ENCODE measurements at regions not wholly inside any gene's neighbourhood (a gene's known extent, or its start where the extent isn't known, plus 50 kb on each side); places are given as distances from the start of the nearest gene placed in this dataset.

GRCh38 chr13:47019977-47020376 is 123.1 kb upstream of the HTR2A start:
- DNase-seq = no peak

GRCh38 chr13:47017476-47017875 is 120.6 kb upstream of the HTR2A start:
- no peak for DNase-seq

DNA sequence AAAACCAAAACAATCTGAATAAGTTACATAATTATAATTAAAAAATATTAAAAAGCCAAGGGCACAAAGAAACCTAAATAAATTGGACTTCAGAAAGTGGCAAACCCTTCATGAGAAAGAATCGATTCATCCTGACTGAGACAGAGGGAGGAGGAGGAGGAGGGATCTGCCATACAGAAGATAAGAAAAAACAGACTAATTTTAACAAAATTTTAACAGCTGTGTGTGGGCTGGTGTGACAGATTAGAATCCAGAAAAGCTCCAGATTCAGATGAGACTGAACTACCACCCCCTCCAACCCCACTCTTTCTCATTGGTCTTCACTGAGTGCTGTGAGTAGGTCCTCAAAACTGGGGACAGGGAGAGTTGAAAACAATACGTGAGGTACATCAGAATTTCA is 111.5 kb upstream of the HTR2A start:
- no peak for DNase-seq

- DNase-seq = no peak
These were observed 109.0 kb upstream of the HTR2A start for GRCh38 chr13:47005756-47006414.

DNA sequence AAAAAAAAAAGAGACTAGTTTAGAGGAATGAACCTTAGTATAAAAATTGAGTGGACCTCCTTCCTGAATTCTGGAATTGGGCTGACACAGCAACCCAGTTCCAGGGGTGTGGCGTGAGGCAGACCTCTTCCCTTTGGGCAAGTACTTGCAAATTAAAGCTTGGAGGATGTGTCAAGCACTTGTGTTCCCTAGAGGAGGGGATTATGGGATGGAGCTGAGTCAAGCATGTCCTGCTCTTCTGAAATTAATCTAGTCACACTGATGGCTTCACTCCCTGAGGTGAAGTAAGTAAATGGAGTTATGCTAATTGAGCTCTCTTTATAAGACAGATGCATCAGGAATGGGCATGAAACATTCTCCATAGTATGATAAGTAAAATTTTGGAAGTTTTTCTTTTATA is 107.7 kb upstream of the HTR2A start:
- no peak for DNase-seq

GRCh38 chr13:47004027-47004426 is 107.2 kb upstream of the HTR2A start:
- no peak for DNase-seq

DNA sequence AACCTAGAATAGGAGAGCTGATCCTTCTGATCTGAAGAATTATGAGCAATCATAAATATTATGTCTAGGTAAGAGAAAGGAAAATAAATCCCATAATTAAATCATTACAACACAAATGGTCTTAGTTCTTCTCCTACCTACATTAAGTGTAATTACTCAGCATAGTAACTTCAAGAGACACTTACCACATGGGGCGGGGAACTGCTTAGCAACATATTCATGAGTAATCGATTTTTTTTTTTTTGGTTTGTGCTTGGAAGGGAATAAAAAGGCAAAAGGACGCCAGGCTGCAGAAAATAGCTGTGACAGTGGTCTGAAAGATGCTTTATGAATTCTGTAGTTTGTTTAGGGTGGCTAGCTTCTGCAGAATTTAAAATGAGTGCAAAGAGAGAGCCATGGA is 103.3 kb upstream of the HTR2A start:
- DNase-seq = no peak

GRCh38 chr13:46996316-46997030 is 99.6 kb upstream of the HTR2A start:
- no peak for DNase-seq

DNA sequence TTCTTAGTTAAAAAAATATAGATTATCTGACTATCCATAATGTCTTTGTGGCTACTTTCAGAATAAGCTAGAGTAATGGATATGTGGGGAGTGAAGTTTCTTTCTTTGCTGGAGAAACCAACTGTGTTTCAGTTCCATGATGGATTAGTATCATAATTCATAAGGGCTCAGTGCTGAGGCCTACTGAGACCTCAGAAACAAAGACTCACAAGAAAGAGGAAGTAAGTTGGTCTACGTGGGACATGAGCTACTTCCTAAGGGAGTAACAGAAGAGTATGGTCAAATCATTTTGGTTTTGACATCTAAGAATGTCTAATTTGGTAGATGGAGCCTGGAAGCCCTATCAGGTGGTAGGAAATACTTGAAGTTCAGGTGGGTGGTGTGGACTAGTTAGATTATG is 99.0 kb upstream of the HTR2A start:
- no peak for DNase-seq

DNA sequence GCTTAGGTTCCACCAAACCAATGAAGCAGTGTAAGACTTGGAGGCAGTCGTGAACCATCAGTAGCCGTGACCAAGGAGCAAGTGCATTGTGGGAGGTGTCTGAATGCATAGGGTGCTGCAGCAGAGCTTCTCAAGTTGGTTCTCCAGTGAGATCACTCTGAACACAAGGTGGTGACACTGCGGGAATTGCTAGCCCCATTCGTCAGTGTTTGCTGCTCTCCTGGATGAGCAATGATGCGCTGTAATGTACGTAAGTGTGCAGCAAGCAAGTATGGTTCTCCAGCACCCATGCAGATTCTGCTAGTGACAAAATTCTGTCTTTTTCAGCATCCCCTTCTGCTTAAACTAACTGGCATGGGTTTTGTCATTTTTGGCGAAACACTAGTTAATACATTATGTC is 97.6 kb upstream of the HTR2A start:
- no peak for DNase-seq

- DNase-seq = no peak
These were observed 95.6 kb upstream of the HTR2A start for GRCh38 chr13:46992383-46992952.

GRCh38 chr13:46983881-46984280 is 87.0 kb upstream of the HTR2A start:
- no peak for DNase-seq

- peak; percentile 10 for DNase-seq
These were observed 86.2 kb upstream of the HTR2A start for GRCh38 chr13:46982856-46983582.

- no peak for DNase-seq
These were observed 78.3 kb upstream of the HTR2A start for GRCh38 chr13:46975173-46975572.

- DNase-seq = no peak
These were observed 71.6 kb upstream of the HTR2A start for GRCh38 chr13:46968450-46968849.

DNA sequence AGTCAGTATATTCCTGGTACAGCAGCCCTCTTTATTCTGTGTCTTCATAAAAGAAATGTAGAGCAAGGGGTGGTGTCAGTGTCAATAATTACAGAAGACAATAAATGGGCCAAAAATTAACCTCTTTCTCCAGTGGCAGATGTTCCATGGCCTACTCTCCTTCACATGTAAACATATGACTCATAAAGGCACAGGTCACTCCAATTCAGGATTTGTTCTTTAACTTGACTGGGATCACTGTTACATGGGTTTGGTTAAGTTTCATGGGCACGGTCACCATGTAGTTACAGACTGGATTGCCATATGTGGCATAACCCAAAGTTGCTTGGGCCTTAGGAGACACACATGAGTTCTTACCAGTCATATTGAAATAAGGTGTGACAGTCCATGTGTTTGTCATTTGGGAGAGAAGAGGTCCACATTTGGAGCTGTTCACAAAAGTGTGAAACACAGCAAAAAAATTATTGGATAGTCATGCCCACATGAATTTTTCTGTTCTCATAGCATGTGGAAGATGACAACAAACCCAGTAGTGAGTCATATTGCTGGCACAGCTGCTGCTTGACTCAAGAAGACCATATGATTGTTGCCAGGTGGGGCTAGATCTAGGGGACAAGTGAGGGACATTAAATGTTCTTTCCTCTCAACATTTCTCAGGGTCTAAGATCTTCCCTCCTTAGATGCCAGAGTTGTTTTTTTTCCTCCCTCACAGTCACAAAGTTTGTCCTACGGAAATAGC is 68.1 kb upstream of the HTR2A start:
- DNase-seq = no peak

GRCh38 chr13:46963904-46964303 is 67.1 kb upstream of the HTR2A start:
- DNase-seq = no peak

- DNase-seq = no peak
These were observed 65.6 kb upstream of the HTR2A start for GRCh38 chr13:46962281-46962941.

- DNase-seq = no peak
These were observed 64.9 kb upstream of the HTR2A start for GRCh38 chr13:46961719-46962118.

- no peak for DNase-seq
These were observed 57.1 kb upstream of the HTR2A start for GRCh38 chr13:46953941-46954340.

DNA sequence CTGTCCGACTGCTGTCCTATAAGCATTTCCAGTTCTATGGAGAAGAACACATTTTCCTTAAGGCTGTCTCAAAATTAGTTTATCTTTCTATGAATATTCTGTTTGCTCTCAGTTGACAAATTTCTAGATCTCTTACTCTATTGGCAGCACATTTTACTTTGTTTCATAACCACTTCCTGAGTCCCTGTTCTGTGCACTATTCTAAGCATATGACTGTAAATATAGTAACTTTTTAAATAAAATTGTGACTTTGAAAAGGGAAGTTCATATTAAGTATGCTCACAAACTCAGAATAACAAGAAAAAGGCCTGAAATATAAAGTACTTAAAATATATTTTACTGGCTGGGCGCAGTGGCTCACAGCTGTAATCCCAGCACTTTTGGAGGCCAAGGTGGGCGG is 56.5 kb upstream of the HTR2A start:
- DNase-seq = no peak

- no peak for DNase-seq
These were observed 54.7 kb upstream of the HTR2A start for GRCh38 chr13:46951516-46951915.

- no peak for DNase-seq
These were observed 52.4 kb upstream of the HTR2A start for GRCh38 chr13:46949211-46949610.
